Gastrocnemius medialis (tissue), 4 donors: ENCODE measurements at regions not wholly inside any gene's neighbourhood (a gene's known extent, or its start where the extent isn't known, plus 50 kb on each side); places are given as distances from the start of the nearest gene placed in this dataset.

Experiments used
- POLR2A ChIP-seq, 2 donors: fragments of 450-650 bp; IDR thresholded peaks; one replicate each; pipeline ENCODE4 v1.6.1; 2017; ENCODE audit warnings: antibody characterized with exemption in 2 of 2, mild to moderate bottlenecking in 2 of 2, moderate library complexity in 2 of 2
- TF ChIP-seq, protein P1 (sequence below), 5 experiments: fragments of 450-650 bp in 3 of 5; fragments of 200-600 bp in 2 of 5; sonication (generic) in 2 of 5; IDR thresholded peaks in 4 of 5; conservative IDR thresholded peaks in 1 of 5; 1 replicate in 4 of 5; 2 replicates in 1 of 5; pipeline ENCODE4 v1.5.1; 2016 to 2019; ENCODE audit warnings: antibody characterized with exemption in 5 of 5, mild to moderate bottlenecking in 3 of 5, moderate library complexity in 3 of 5

DNA sequence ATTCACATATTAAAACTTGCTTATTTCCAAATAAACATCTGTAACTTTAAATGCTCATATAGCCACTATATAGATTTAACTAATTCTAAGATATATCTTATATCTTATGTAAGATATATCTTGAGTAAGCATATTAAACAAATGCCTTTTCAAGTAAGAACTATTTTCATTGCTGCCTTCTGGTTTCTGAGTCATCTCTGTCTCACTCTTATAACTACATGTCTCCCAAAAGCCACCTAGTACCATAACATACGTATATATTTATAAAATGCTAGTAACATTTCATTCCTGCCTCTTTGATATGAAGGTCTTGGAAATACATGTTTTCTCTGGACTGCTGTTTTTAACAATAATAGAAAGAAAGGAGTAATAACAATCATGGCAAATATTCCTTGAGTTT, 429.5 kb downstream of the DTWD2 start:
- TF ChIP-seq, protein P1, sequence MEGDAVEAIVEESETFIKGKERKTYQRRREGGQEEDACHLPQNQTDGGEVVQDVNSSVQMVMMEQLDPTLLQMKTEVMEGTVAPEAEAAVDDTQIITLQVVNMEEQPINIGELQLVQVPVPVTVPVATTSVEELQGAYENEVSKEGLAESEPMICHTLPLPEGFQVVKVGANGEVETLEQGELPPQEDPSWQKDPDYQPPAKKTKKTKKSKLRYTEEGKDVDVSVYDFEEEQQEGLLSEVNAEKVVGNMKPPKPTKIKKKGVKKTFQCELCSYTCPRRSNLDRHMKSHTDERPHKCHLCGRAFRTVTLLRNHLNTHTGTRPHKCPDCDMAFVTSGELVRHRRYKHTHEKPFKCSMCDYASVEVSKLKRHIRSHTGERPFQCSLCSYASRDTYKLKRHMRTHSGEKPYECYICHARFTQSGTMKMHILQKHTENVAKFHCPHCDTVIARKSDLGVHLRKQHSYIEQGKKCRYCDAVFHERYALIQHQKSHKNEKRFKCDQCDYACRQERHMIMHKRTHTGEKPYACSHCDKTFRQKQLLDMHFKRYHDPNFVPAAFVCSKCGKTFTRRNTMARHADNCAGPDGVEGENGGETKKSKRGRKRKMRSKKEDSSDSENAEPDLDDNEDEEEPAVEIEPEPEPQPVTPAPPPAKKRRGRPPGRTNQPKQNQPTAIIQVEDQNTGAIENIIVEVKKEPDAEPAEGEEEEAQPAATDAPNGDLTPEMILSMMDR (IDR thresholded peaks at IDR 0.05 in 4 of 5, conservative IDR thresholded peaks at IDR 0.05 in 1 of 5): no peak
- no peak for TF ChIP-seq POLR2A (IDR thresholded peaks at IDR 0.05)
